Muscle layer of duodenum (tissue), 2 donors: ENCODE measurements at regions not wholly inside any gene's neighbourhood (a gene's known extent, or its start where the extent isn't known, plus 50 kb on each side); places are given as distances from the start of the nearest gene placed in this dataset.

Experiments used
- H3K27ac ChIP-seq: one replicate; pipeline ENCODE4 v1.7.0; 2013; ENCODE audit warnings: mild to moderate bottlenecking, low read length
- H3K27me3 ChIP-seq: one replicate; pipeline ENCODE4 v1.7.0; 2013; ENCODE audit warnings: low read depth, mild to moderate bottlenecking, control low read depth, low read length
- H3K36me3 ChIP-seq, 2 donors: one replicate each; pipeline ENCODE4 v1.7.0; 2013; ENCODE audit warnings: low read length in 2 of 2, control low read depth in 1 of 2, mild to moderate bottlenecking in 1 of 2; ENCODE audit not compliant: insufficient read depth in 2 of 2, control insufficient read depth in 1 of 2
- H3K4me1 ChIP-seq, 2 donors: one replicate each; pipeline ENCODE4 v1.7.0; 2013; ENCODE audit warnings: low read length in 2 of 2, mild to moderate bottlenecking in 2 of 2, control low read depth in 1 of 2, moderate library complexity in 1 of 2; ENCODE audit not compliant: insufficient read depth in 2 of 2, control insufficient read depth in 1 of 2
- H3K4me3 ChIP-seq, 2 donors: one replicate each; pipeline ENCODE4 v1.7.0; 2013; ENCODE audit warnings: low read length in 2 of 2, low read depth in 1 of 2, mild to moderate bottlenecking in 1 of 2
- H3K9me3 ChIP-seq, 2 donors: one replicate each; pipeline ENCODE4 v1.7.0; 2013; ENCODE audit warnings: low read length in 2 of 2, control low read depth in 1 of 2, mild to moderate bottlenecking in 1 of 2; ENCODE audit not compliant: control insufficient read depth in 1 of 2
- donor health status: healthy.

DNA sequence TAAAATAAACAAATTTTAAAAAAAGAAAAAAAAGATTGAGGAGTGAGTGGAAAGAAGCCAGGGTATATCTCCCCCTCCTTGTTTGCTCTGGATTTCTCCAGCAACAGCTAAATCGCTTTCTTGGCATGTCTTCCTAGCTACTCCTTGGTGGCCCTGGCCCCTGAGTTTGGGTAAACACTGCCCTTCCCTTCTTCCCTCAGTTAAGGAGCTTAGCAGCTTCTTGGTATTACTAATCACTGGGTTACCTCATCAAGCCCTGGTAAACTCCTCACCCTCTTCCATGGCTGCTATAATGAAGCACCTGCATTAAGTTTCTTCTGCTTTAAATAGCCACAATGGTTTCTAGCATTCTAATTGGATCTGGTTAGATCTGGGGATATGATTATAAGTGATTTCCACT, 269.8 kb downstream of the FZD1 start:
- H3K4me1 ChIP-seq: no peaks in the 10 kb centered on the region
- no peak overlapping the region for H3K27ac ChIP-seq
- no peak overlapping the region for H3K4me3 ChIP-seq
- no peaks in the 10 kb centered on the region for H3K36me3 ChIP-seq
- no peaks in the 10 kb centered on the region for H3K27me3 ChIP-seq
- H3K9me3 ChIP-seq: peaks cover 0 to 7% of the 10 kb centered on the region in 2 donors

DNA sequence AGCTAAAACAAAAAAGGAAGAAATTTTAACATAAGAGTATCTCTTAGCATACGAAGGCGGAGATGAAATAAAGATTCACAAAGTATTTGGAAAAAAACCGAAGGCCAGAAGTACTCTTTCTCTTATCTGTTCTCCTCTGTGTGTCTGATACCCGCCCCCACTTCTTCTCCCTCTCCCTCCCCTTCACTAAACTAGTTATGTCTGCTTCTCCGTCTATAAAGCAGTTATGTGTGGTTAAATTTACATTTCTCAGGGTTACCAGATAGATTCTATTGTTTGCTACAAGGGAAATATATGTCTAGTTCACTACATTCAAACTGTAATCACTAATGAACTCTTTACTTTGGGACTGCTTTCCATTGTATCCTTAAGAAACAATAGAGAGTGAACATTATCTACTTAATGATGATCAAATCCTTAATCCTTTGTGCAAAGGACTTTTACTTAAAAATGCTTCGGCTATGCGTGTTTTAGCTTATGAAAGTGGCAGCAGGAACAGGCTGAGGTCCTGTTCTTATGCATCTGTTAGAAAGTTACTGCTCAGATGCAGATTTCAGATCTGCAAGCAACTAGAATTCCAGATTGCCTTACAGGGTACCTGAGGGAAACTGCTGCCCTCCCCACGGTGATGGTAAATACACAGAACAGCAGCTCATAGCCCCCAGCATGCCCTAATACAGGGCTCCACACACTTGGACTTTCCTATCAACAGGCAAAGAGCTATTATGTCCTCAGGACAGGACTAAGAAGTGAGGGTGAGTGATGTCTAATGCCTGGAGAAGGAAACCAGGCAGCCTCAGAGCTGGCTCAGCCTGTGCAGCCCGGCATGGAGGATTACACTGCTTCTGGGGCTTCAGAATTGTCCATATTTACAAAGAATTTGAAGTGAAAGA, 273.3 kb downstream of the FZD1 start:
- no peaks in the 10 kb centered on the region for H3K9me3 ChIP-seq
- no peaks in the 10 kb centered on the region for H3K36me3 ChIP-seq
- no peak overlapping the region for H3K4me3 ChIP-seq
- H3K27ac ChIP-seq: no peak overlapping the region
- no peaks in the 10 kb centered on the region for H3K27me3 ChIP-seq
- H3K4me1 ChIP-seq: no peaks in the 10 kb centered on the region

DNA sequence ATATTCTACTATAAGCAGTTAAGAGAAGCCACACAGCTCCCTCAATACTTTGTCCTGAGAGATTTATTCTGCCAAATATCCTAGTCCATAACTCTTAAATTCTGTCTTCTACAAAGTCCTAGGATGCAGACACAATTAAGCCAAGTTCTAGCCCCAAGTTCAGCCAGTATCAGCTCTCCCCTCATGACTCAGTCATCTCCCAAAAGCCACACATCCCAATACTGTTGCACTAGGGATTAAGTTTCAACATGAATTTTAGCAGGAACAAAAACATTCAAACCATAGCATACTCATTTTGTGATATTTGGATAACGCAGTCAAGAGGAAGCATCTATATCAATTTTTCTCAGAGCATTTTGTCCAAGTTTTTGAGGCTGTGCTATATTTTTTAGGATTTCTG, 277.4 kb downstream of the FZD1 start:
- Histone ChIP-seq H3K27ac (no peak overlapping the region), H3K9me3 (no peaks in the 10 kb centered on the region), H3K4me1 (no peaks in the 10 kb centered on the region), H3K27me3 (no peaks in the 10 kb centered on the region), H3K36me3 (no peaks in the 10 kb centered on the region), H3K4me3 (no peak overlapping the region)

DNA sequence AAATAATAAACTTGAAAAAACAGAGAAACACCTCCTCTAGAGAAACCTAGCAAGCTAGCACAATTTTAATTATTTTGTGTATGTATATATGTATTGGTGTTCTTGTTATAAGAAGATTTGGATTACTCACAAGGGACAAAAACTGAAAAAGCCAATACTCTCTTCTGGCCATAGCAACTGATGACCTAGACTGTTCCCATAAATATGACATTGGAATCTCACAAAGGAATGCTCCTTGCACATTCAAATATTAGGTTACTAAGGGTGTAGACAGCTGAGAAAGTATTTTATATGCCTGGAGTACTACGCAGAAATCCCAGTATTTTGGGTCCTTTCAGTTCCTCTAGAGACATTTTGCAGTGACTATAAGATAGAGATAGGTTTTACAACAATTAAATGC, 279.4 kb downstream of the FZD1 start:
- H3K27me3 ChIP-seq: no peaks in the 10 kb centered on the region
- H3K27ac ChIP-seq: no peak overlapping the region
- no peaks in the 10 kb centered on the region for H3K36me3 ChIP-seq
- no peaks in the 10 kb centered on the region for H3K4me1 ChIP-seq
- H3K9me3 ChIP-seq: no peaks in the 10 kb centered on the region
- H3K4me3 ChIP-seq: no peak overlapping the region

DNA sequence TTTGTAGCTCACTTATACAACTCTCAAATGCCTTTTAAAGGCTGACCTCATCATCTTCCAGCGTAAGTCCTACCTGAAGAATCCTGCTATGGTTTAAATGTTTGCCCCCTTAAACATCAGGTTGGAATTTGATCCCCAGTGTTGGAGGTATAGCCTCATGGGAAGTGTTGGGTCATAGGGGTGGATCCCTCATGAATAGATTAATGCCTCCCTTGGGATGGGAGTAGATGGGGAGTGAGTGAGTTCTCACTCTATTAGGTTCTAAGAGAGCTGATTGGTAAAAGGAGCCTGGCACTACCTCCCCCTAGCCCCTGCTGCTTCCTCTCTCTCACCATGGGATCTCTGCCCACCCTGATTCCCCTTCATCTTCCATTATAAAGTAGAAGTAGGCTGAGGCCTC, 285.6 kb downstream of the FZD1 start:
- Histone ChIP-seq H3K27ac (no peak overlapping the region), H3K4me1 (no peaks in the 10 kb centered on the region), H3K27me3 (no peaks in the 10 kb centered on the region), H3K9me3 (no peaks in the 10 kb centered on the region), H3K36me3 (no peaks in the 10 kb centered on the region), H3K4me3 (no peak overlapping the region)

DNA sequence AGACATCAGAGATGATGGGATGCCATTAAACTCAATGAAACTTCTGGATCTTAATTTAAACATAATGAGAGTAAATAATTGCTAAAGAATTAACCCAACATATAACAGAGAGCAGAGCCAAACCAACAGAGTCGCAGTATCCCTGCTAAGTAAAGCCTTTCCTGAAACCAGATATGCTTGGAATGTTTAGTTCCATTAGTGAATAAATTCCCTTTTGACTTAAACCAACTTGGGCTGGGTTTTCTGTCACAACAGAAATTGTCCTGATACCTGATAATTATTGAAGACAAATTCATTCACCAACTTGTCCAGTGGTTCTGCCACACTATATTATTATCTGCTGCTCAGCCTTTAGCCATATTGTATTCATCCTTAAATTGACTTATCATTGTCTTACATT, 286.7 kb downstream of the FZD1 start:
- Histone ChIP-seq H3K4me3 (no peak overlapping the region), H3K9me3 (no peaks in the 10 kb centered on the region), H3K27me3 (no peaks in the 10 kb centered on the region), H3K4me1 (no peaks in the 10 kb centered on the region), H3K36me3 (no peaks in the 10 kb centered on the region), H3K27ac (no peak overlapping the region)

DNA sequence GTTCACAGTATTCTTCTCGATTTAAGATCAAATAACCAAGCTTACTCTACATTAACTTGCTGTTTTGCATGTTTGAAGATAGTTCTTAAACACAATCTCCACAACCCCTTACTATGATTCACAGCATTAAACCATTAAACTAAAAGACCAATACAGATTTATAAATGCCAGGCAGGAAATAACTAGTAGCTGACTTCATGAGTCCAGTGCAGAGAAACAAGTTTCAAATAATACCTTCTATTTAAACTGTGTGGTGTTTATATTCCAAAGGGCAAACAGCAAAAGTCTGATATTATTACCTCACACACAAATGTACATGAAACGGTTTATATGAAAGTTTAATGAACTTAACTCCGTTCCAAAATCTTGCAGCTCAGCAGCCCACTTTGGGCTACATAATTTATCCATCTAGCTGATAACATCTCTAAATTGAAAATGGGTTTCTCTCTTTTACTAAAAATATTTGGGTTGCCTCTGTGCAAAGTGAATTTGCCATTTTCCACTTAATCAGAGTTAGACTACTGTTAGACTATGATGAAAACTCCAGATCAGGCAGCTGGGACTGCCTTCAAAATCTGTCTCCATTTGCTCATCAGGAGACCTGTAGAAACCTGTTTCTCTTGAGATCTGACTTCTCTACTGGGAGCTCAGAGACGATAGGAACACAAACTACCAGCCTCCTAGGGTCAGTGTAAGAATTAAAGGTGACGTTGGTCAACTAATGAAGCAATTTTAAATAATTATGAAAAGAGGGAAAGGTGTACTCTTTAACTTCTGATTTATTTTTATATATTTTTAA, 287.3 kb downstream of the FZD1 start:
- Histone ChIP-seq H3K36me3 (no peaks in the 10 kb centered on the region), H3K27ac (no peak overlapping the region), H3K4me1 (no peaks in the 10 kb centered on the region), H3K4me3 (no peak overlapping the region), H3K9me3 (no peaks in the 10 kb centered on the region), H3K27me3 (no peaks in the 10 kb centered on the region)

DNA sequence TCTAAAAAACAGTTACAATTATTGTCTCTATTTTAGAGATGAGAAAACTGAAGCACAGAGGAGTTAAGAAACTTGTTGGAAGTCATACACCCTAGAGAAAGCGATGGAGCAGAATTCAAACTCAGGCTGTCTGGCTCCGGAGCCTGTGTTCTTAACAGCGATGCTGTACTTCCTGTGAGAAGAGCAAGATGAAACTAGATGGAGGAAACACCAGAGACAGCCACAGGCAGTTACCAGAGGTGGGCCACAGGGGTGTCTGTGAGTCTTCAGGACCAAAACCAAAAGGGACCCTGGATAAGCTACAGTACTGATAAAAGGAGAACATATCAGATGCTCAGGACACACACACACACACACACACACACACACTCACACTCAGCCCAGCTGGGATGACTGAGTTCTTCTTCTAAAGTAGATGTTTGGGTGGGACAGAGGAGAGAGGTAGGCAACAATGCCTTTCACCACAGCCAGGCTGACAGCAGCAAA, 289.2 kb downstream of the FZD1 start:
- no peaks in the 10 kb centered on the region for H3K4me1 ChIP-seq
- no peak overlapping the region for H3K4me3 ChIP-seq
- H3K9me3 ChIP-seq: no peaks in the 10 kb centered on the region
- no peaks in the 10 kb centered on the region for H3K27me3 ChIP-seq
- no peak overlapping the region for H3K27ac ChIP-seq
- H3K36me3 ChIP-seq: no peaks in the 10 kb centered on the region

DNA sequence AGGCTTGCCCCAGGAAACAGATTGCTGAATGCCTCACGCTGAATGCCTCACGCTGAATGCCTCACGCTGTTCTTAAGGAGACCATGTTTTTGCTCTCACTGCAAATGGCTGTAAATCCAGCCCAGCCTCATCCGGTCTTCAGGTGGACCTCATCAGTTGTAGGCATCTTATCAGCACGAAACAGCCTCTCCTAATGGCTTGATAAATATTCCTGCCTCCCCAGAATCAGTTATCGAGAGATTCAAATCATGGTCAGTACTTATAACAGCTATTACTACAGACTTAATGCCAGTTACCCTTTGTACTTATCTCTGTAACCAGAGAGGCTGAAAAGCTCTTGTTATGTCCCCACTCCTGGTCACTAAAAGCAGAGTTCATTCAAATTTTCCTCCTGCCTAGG, 290.6 kb downstream of the FZD1 start:
- no peaks in the 10 kb centered on the region for H3K36me3 ChIP-seq
- no peak overlapping the region for H3K27ac ChIP-seq
- H3K4me3 ChIP-seq: no peak overlapping the region
- no peaks in the 10 kb centered on the region for H3K27me3 ChIP-seq
- H3K4me1 ChIP-seq: no peaks in the 10 kb centered on the region
- H3K9me3 ChIP-seq: no peaks in the 10 kb centered on the region

DNA sequence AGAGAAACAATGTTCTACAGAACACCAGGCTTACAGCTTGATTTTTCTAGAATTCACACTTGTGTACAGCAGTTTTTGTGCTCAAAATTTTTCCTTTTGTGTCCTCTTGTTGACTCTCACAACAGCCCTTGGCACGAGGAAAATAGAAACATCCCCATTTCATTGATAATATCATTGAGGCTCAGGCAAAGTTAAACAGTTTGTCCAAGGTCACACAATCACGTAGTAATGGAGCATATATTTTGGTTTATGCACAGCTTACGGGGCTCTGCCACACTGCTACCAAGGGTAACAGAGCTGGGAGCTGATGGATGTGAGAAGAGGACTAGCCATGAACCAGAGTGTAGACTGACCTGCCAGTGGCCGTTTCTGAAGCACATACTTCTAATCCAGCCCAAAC, 292.0 kb downstream of the FZD1 start:
- no peak overlapping the region for H3K4me3 ChIP-seq
- no peaks in the 10 kb centered on the region for H3K27me3 ChIP-seq
- H3K4me1 ChIP-seq: no peaks in the 10 kb centered on the region
- no peaks in the 10 kb centered on the region for H3K9me3 ChIP-seq
- no peak overlapping the region for H3K27ac ChIP-seq
- H3K36me3 ChIP-seq: no peaks in the 10 kb centered on the region

DNA sequence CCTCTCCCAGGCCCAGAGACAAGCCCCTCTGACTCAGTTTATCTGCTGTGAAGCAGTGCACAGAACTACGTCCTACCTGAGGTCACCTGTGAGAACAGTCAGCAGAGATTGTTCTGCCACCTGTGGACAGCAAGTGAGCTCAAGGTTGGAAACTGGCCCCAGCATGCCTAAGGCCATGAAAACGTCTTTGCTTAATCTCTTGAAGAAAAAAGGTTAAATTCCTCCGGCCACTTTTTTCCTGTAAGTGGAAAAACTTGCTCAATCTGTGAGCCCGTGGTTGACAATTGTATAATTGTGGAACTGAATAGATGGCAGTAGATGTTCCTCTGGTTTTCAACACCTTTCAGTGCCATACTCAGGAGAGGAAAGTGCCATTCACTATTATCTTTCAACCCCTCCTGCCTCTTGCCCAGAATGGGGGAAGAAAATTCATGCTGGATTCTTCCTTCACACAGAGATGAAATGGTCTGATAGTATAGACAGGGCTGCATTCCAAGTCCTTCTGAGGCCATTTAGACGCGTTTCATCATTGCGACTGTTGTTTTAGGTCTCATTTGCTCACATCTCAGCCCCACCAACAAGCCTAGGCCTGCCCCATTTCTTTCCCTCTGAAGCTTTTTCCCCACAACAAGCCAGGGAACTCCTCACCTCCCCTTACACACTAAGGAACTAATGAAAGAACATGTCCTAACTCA, 292.9 kb downstream of the FZD1 start:
- Histone ChIP-seq H3K27me3 (no peaks in the 10 kb centered on the region), H3K4me3 (no peak overlapping the region), H3K27ac (no peak overlapping the region), H3K9me3 (no peaks in the 10 kb centered on the region), H3K4me1 (no peaks in the 10 kb centered on the region), H3K36me3 (no peaks in the 10 kb centered on the region)
